Suprapubic skin (tissue), 4 donors: ENCODE measurements at regions not wholly inside any gene's neighbourhood (a gene's known extent, or its start where the extent isn't known, plus 50 kb on each side); places are given as distances from the start of the nearest gene placed in this dataset.
"Not testable (repeated sequence)": the region's sequence is repeated elsewhere in the genome, so short reads cannot be mapped to it uniquely, and the experiment has no call there.

Experiments
- DNase-seq, 2 donors: peaks; one replicate each; pipeline ENCODE4 v3.0.0-alpha.2; 2019; ENCODE audit warnings: low spot score in 2 of 2
- H3K27ac ChIP-seq: fragments of 200-600 bp; sonication (generic); one replicate; pipeline ENCODE4 v1.5.1; 2019
- H3K27me3 ChIP-seq: fragments of 200-600 bp; sonication (generic); one replicate; pipeline ENCODE4 v1.5.1; 2019
- H3K36me3 ChIP-seq: fragments of 200-600 bp; sonication (generic); one replicate; pipeline ENCODE4 v1.5.1; 2019
- H3K4me1 ChIP-seq: fragments of 200-600 bp; sonication (generic); one replicate; pipeline ENCODE4 v1.5.1; 2019
- H3K4me3 ChIP-seq: fragments of 200-600 bp; sonication (generic); one replicate; pipeline ENCODE4 v1.5.1; 2019; ENCODE audit warnings: mild to moderate bottlenecking
- H3K9me3 ChIP-seq: fragments of 200-600 bp; sonication (generic); one replicate; pipeline ENCODE4 v1.5.1; 2019
- CTCF ChIP-seq, 2 donors: fragments of 200-600 bp in 1 of 2; fragments of 450-650 bp in 1 of 2; sonication (generic) in 1 of 2; IDR thresholded peaks; one replicate each; pipeline ENCODE4 v1.5.1; 2016 to 2019; ENCODE audit warnings: antibody characterized with exemption in 2 of 2, mild to moderate bottlenecking in 1 of 2, moderate library complexity in 1 of 2
- EP300 ChIP-seq: sonication (generic); formaldehyde crosslinking; IDR thresholded peaks from one replicate; pipeline ENCODE4 v1.6.1; 2017; ENCODE audit warnings: antibody characterized with exemption
- POLR2A ChIP-seq, 2 donors: fragments of 450-650 bp; IDR thresholded peaks; one replicate each; pipeline ENCODE4 v1.6.1; 2017; ENCODE audit warnings: antibody characterized with exemption in 2 of 2, mild to moderate bottlenecking in 2 of 2, moderate library complexity in 2 of 2
- POLR2AphosphoS5 ChIP-seq, 3 donors: sonication (generic); formaldehyde crosslinking; IDR thresholded peaks; one replicate each; pipeline ENCODE4 v1.6.1; 2017; ENCODE audit warnings: antibody characterized with exemption in 3 of 3
- WGBS: methylation state at CpG from one replicate; pipeline ENCODE4 v1.1.5; 2018; 5-methylcytosine and 5-hydroxymethylcytosine counted together

- no peak overlapping the region for H3K27ac ChIP-seq
- H3K36me3 ChIP-seq = no peaks in the 10 kb centered on the region
- 64% methylated on average over 4 of the region's 4 CpGs for WGBS
- no peaks in the 10 kb centered on the region for H3K27me3 ChIP-seq
- H3K4me3 ChIP-seq = no peak overlapping the region
- H3K9me3 ChIP-seq = no peaks in the 10 kb centered on the region
- TF ChIP-seq CTCF (IDR thresholded peaks at IDR 0.05) = no peak
- TF ChIP-seq POLR2A (IDR thresholded peaks at IDR 0.05) = no peak
- no peak for TF ChIP-seq POLR2AphosphoS5 (IDR thresholded peaks at IDR 0.05)
- TF ChIP-seq EP300 = no peak
- H3K4me1 ChIP-seq = no peaks in the 10 kb centered on the region
- DNase-seq = no peak
These were observed 522.2 kb downstream of the GLUD2 start for GRCh38 chrX:121569609-121570008.

GRCh38 chrX:121570072-121570841 is 522.8 kb downstream of the GLUD2 start:
- Histone ChIP-seq H3K27ac (no peak overlapping the region), H3K27me3 (no peaks in the 10 kb centered on the region), H3K4me1 (no peaks in the 10 kb centered on the region), H3K36me3 (no peaks in the 10 kb centered on the region), H3K9me3 (no peaks in the 10 kb centered on the region), H3K4me3 (no peak overlapping the region)
- no peak for DNase-seq
- whole genome bisulfite sequencing = 67% methylated on average over 3 of the region's 4 CpGs
- TF ChIP-seq EP300 = no peak
- TF ChIP-seq CTCF (IDR thresholded peaks at IDR 0.05) = no peak
- TF ChIP-seq POLR2AphosphoS5 (IDR thresholded peaks at IDR 0.05) = no peak
- TF ChIP-seq POLR2A (IDR thresholded peaks at IDR 0.05) = no peak

DNA sequence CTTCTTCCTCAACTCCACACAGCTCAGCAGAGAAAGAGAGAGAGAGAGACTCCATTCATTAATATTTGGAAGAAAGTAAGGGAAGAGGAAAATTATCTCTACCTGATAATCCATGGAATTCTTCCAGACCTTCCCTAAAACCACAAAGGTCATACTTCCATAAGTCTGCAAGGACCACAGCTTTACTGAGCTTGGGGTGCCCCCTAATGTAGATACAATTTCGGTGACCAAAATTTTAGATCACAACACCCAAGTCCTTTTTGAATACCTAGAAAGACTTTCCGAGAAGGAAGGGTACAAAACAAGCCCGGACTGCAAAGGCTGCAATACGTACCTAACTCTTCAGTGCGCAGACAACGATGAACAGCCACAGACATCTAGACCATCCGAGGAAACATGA is 523.9 kb downstream of the GLUD2 start:
- no peak overlapping the region for H3K27ac ChIP-seq
- H3K36me3 ChIP-seq = no peaks in the 10 kb centered on the region
- H3K27me3 ChIP-seq = no peaks in the 10 kb centered on the region
- no peaks in the 10 kb centered on the region for H3K9me3 ChIP-seq
- H3K4me1 ChIP-seq = no peaks in the 10 kb centered on the region
- no peak for DNase-seq
- H3K4me3 ChIP-seq = no peak overlapping the region
- no peak for TF ChIP-seq POLR2A (IDR thresholded peaks at IDR 0.05)
- TF ChIP-seq POLR2AphosphoS5 (IDR thresholded peaks at IDR 0.05) = no peak
- TF ChIP-seq CTCF (IDR thresholded peaks at IDR 0.05) = no peak
- no peak for TF ChIP-seq EP300
- 81% methylated on average over 7 of the region's 7 CpGs for WGBS

GRCh38 chrX:121574384-121574783 is 527.0 kb downstream of the GLUD2 start:
- not testable (repeated sequence) for DNase-seq, H3K4me1 ChIP-seq, H3K27me3 ChIP-seq, H3K9me3 ChIP-seq, H3K27ac ChIP-seq, H3K36me3 ChIP-seq, H3K4me3 ChIP-seq
- 90% methylated on average over 2 of the region's 2 CpGs for WGBS

DNA sequence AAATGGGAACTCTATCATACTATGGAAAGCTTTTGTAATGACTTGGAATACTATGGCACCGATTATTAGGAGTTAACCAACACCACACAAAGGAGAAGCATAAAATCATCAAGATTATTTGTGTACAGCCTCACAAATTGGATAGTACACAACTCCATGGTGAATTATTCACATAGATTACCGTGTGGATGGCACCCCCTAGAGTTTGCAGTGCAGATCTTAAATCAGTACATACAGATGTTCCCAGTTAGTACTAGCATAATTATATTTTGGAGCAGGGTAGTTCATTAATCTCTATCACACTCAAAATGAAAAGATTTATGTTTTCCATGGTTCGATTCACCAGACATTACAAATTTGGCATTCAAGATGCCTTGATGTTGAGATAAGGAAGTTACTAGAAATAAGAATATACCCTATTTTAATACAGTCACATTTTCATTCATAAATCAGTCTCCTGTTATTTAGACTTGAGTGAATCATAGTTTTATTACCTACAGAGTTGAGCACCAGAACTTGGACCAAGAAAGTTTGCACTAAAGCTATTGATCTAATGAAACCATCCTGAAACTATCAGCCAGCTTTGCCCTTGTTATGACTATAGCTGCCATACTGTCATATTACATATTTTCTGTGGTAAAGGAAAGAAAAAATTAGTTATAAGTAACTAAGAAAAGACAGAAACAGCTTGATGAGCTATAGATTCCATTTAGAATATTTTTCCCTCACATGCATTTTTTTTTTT is 531.8 kb downstream of the GLUD2 start:
- H3K27ac ChIP-seq = no peak overlapping the region
- WGBS = 18% methylated on average over 3 of the region's 3 CpGs
- no peaks in the 10 kb centered on the region for H3K36me3 ChIP-seq
- TF ChIP-seq CTCF (IDR thresholded peaks at IDR 0.05) (no peak), POLR2A (IDR thresholded peaks at IDR 0.05) (no peak), POLR2AphosphoS5 (IDR thresholded peaks at IDR 0.05) (no peak), EP300 (no peak)
- H3K4me1 ChIP-seq = no peaks in the 10 kb centered on the region
- H3K4me3 ChIP-seq = no peak overlapping the region
- no peaks in the 10 kb centered on the region for H3K27me3 ChIP-seq
- H3K9me3 ChIP-seq = no peaks in the 10 kb centered on the region
- DNase-seq = no peak
